ENCODE measurements at regions not wholly inside any gene's neighbourhood (a gene's known extent, or its start where the extent isn't known, plus 50 kb on each side); places are given as distances from the start of the nearest gene placed in this dataset.

DNA sequence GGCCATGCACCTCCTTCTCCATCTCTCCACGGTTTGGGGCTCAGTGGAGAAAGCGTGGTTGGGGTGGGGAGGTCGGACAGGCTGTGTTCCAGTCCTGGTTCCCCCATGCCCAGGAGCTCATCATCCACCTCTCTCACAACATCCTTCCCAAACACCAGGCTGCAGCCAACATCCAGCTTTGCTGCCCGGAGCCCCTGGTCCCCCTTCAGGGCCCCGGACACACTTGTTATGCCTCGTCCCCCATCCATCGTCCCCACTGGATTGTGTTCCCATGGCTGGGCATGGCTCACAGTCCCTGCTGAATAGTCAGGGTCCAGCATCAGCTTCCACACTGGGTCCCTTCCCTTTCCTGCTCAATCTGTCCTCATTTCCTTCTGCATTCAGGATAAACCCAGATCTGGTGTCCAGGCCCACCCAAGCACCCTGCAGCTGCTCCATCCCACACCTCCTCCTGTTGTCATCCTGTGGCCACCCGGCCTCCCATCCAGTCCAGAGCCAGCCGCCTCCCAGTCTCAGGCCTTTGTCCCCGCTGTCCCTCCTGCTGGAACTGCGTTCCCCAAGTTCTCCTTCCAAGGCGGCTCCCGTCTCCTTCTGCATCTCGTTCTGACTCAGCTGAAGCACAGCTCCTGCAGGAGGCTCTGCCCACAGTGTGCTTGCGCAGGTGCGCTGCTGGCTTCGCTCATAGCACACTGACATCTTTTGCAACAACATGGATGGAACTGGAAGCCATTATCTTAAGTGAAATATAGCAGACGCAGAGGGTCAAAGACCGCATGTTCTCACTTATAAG is 211.4 kb upstream of the RTL1 start:
- Histone ChIP-seq H3K4me3 (ENCODE audit: low read length) (no peak overlapping the region), H2AFZ (ENCODE audit: low read depth, low read length) (no peak overlapping the region), H3K36me3 (replicated peaks; ENCODE audit: low read depth, low read length) (no peaks in the 10 kb centered on the region), H3K4me2 (ENCODE audit: low read length) (no peak overlapping the region), H3K27me3 (ENCODE audit: low read depth, low read length) (no peaks in the 10 kb centered on the region), H3K9ac (ENCODE audit: low read length) (no peak overlapping the region), H3K79me2 (ENCODE audit: low read length) (no peaks in the 10 kb centered on the region), H3K9me3 (ENCODE audit: insufficient read depth, low read length) (no peaks in the 10 kb centered on the region), H4K20me1 (ENCODE audit: insufficient read depth, low read length) (no peaks in the 10 kb centered on the region), H3K27ac (ENCODE audit: low read length) (no peak overlapping the region), H3K4me1 (ENCODE audit: low read length) (no peaks in the 10 kb centered on the region)
- TF ChIP-seq, protein P1, sequence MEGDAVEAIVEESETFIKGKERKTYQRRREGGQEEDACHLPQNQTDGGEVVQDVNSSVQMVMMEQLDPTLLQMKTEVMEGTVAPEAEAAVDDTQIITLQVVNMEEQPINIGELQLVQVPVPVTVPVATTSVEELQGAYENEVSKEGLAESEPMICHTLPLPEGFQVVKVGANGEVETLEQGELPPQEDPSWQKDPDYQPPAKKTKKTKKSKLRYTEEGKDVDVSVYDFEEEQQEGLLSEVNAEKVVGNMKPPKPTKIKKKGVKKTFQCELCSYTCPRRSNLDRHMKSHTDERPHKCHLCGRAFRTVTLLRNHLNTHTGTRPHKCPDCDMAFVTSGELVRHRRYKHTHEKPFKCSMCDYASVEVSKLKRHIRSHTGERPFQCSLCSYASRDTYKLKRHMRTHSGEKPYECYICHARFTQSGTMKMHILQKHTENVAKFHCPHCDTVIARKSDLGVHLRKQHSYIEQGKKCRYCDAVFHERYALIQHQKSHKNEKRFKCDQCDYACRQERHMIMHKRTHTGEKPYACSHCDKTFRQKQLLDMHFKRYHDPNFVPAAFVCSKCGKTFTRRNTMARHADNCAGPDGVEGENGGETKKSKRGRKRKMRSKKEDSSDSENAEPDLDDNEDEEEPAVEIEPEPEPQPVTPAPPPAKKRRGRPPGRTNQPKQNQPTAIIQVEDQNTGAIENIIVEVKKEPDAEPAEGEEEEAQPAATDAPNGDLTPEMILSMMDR (IDR thresholded peaks at IDR 0.05; ENCODE audit: low read depth, low read length): no peak
- no peak for TF ChIP-seq EZH2phosphoT487 (IDR thresholded peaks at IDR 0.05; ENCODE audit: low read depth)

- Histone ChIP-seq H4K20me1 (ENCODE audit: insufficient read depth, low read length) (no peaks in the 10 kb centered on the region), H3K4me1 (ENCODE audit: low read length) (no peaks in the 10 kb centered on the region), H3K4me2 (ENCODE audit: low read length) (no peak overlapping the region), H3K9ac (ENCODE audit: low read length) (no peak overlapping the region), H3K27me3 (ENCODE audit: low read depth, low read length) (no peaks in the 10 kb centered on the region), H3K27ac (ENCODE audit: low read length) (no peak overlapping the region), H3K79me2 (ENCODE audit: low read length) (no peaks in the 10 kb centered on the region), H3K9me3 (ENCODE audit: insufficient read depth, low read length) (no peaks in the 10 kb centered on the region), H3K36me3 (replicated peaks; ENCODE audit: low read depth, low read length) (no peaks in the 10 kb centered on the region), H3K4me3 (ENCODE audit: low read length) (no peak overlapping the region), H2AFZ (ENCODE audit: low read depth, low read length) (no peak overlapping the region)
- TF ChIP-seq, protein P1 (IDR thresholded peaks at IDR 0.05; ENCODE audit: low read depth, low read length): no peak
- TF ChIP-seq EZH2phosphoT487 (IDR thresholded peaks at IDR 0.05; ENCODE audit: low read depth): no peak
These were observed 212.1 kb upstream of the RTL1 start for GRCh38 chr14:101115652-101116051.

GRCh38 chr14:101116065-101116464 is 212.5 kb upstream of the RTL1 start:
- H3K79me2 ChIP-seq (ENCODE audit: low read length): no peaks in the 10 kb centered on the region
- no peaks in the 10 kb centered on the region for H3K9me3 ChIP-seq (ENCODE audit: insufficient read depth, low read length)
- H3K4me1 ChIP-seq (ENCODE audit: low read length): no peaks in the 10 kb centered on the region
- no peak overlapping the region for H3K4me2 ChIP-seq (ENCODE audit: low read length)
- no peak overlapping the region for H3K9ac ChIP-seq (ENCODE audit: low read length)
- no peak overlapping the region for H3K4me3 ChIP-seq (ENCODE audit: low read length)
- H2AFZ ChIP-seq (ENCODE audit: low read depth, low read length): no peak overlapping the region
- no peak for TF ChIP-seq EZH2phosphoT487 (IDR thresholded peaks at IDR 0.05; ENCODE audit: low read depth)
- TF ChIP-seq, protein P1 (IDR thresholded peaks at IDR 0.05; ENCODE audit: low read depth, low read length): no peak
- no peaks in the 10 kb centered on the region for H3K36me3 ChIP-seq (replicated peaks; ENCODE audit: low read depth, low read length)
- H3K27ac ChIP-seq (ENCODE audit: low read length): no peak overlapping the region
- no peaks in the 10 kb centered on the region for H3K27me3 ChIP-seq (ENCODE audit: low read depth, low read length)
- H4K20me1 ChIP-seq (ENCODE audit: insufficient read depth, low read length): no peaks in the 10 kb centered on the region

DNA sequence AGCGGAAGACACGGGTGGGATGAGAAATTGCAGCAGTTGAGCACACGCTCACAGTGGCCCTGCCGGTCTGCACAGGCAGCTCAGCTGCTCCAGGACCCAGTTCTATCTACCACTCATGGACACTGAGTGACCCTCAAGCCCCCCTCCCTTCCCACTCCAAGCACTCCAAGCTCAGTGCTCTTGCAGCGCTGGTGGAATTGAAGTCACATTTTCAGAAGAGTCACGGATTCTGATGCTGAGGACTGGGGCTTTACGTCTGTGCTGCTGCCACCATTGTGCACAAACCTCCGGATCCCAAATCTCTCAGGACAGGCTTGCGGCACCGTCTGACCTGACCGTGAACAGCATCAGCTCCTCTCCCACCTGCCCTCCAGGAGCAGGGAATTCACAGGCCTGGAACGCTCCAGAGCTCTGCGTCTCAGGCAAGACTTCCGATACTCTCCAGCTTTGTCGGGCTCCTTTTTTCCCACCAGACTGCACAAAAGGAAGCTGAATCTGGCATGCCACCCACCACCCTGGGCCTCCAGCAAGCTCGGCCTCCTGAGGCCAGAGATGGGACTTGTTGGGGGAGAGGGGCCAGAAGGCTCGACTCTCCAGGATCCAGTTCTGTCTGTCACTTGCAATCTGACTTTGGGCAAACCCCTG is 213.1 kb upstream of the RTL1 start:
- Histone ChIP-seq H3K79me2 (ENCODE audit: low read length) (no peaks in the 10 kb centered on the region), H3K9ac (ENCODE audit: low read length) (no peak overlapping the region), H2AFZ (ENCODE audit: low read depth, low read length) (no peak overlapping the region), H3K27me3 (ENCODE audit: low read depth, low read length) (no peaks in the 10 kb centered on the region), H3K4me2 (ENCODE audit: low read length) (no peak overlapping the region), H3K9me3 (ENCODE audit: insufficient read depth, low read length) (no peaks in the 10 kb centered on the region), H3K36me3 (replicated peaks; ENCODE audit: low read depth, low read length) (no peaks in the 10 kb centered on the region), H3K4me1 (ENCODE audit: low read length) (no peaks in the 10 kb centered on the region), H3K4me3 (ENCODE audit: low read length) (no peak overlapping the region), H3K27ac (ENCODE audit: low read length) (no peak overlapping the region), H4K20me1 (ENCODE audit: insufficient read depth, low read length) (no peaks in the 10 kb centered on the region)
- TF ChIP-seq EZH2phosphoT487 (IDR thresholded peaks at IDR 0.05; ENCODE audit: low read depth): no peak
- TF ChIP-seq, protein P1 (IDR thresholded peaks at IDR 0.05; ENCODE audit: low read depth, low read length): no peak

Measured in OCI-LY3 (cell line).